Central memory CD8-positive, alpha-beta T cell (primary cell): ENCODE measurements at regions not wholly inside any gene's neighbourhood (a gene's known extent, or its start where the extent isn't known, plus 50 kb on each side); places are given as distances from the start of the nearest gene placed in this dataset.

Experiments used
- ATAC-seq: fragments of 150-1000 bp; cut with Tn5 transposase; replicated peaks from 2 replicates; pipeline ENCODE4 v1.10.0; 2022; ENCODE audit warnings: mild to moderate bottlenecking, moderate FRiP score, moderate number of reproducible peaks; ENCODE audit not compliant: poor library complexity, severe bottlenecking; ENCODE audit errors: extremely low read depth
- DNase-seq, 2 donors: peaks; one replicate each; pipeline ENCODE4 v3.0.0; 2021; ENCODE audit warnings: low spot score in 2 of 2
- H3K27ac Mint-ChIP-seq: one replicate; pipeline ENCODE4 v1.8.0; 2022; ENCODE audit warnings: low read depth, mild to moderate bottlenecking, moderate library complexity, mixed read lengths
- H3K27me3 Mint-ChIP-seq: one replicate; pipeline ENCODE4 v1.8.0; 2022; ENCODE audit warnings: mixed read lengths
- H3K36me3 Mint-ChIP-seq: one replicate; pipeline ENCODE4 v1.8.0; 2022; ENCODE audit warnings: mild to moderate bottlenecking, moderate library complexity, mixed read lengths; ENCODE audit not compliant: insufficient read depth
- H3K4me1 Mint-ChIP-seq: one replicate; pipeline ENCODE4 v1.8.0; 2022; ENCODE audit warnings: mixed read lengths
- H3K4me3 Mint-ChIP-seq: one replicate; pipeline ENCODE4 v1.8.0; 2022; ENCODE audit warnings: mild to moderate bottlenecking, moderate library complexity, mixed read lengths
- H3K9me3 Mint-ChIP-seq: one replicate; pipeline ENCODE4 v1.8.0; 2022; ENCODE audit warnings: mixed read lengths

DNA sequence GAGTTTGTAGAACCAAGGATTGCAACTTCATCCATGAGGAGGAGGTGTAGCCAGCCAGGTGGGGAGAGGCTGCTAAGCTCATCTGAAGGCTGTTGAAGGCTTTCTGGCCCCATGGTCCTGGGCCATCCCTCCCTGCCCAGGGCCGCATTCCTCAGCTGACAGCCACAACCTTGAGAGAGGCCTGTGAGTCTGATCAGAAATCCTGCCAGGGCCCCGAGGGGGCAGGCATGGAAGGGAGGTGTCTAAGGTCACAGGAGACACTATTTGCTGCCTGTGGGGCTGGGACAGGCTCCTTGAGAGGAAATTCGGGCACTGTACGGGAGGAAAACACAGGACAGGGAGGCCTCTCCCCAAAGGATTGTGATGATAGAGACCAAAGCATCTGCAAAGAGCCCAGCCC lies 88.1 kb upstream of the IGLL5 start:
- no peaks in the 10 kb centered on the region for H3K27me3 Mint-ChIP-seq
- no peak overlapping the region for H3K4me3 Mint-ChIP-seq
- no peaks in the 10 kb centered on the region for H3K36me3 Mint-ChIP-seq
- H3K4me1 Mint-ChIP-seq: peaks cover 61% of the 10 kb centered on the region
- H3K27ac Mint-ChIP-seq: no peak overlapping the region
- DNase-seq (no peak), ATAC-seq (no peak)
- no peaks in the 10 kb centered on the region for H3K9me3 Mint-ChIP-seq

DNA sequence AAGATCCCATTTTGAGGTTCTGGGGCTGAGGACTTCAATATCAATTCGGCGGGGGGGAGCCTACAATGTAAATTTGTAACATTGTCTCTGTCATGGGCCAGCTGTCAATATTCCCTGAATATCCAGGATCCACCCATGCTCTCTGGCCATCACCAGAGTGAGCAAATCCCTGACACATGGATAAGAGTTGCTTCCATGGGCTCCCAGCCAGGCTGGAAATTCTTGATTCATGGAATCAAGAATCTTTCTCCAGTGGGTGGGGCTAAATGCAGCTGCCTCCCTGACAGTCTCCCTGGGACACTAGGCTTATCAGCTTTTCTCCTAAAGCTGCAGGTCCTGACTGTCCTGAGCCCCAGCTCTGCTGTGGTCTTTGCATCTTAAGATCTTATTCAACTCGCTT lies 86.9 kb upstream of the IGLL5 start:
- H3K27me3 Mint-ChIP-seq: no peaks in the 10 kb centered on the region
- no peak for ATAC-seq
- H3K9me3 Mint-ChIP-seq: no peaks in the 10 kb centered on the region
- H3K36me3 Mint-ChIP-seq: peaks cover 1% of the 10 kb centered on the region
- no peak overlapping the region for H3K4me3 Mint-ChIP-seq
- DNase-seq: no peak
- H3K27ac Mint-ChIP-seq: peak overlapping the region; percentile 71
- H3K4me1 Mint-ChIP-seq: peaks cover 71% of the 10 kb centered on the region

DNA sequence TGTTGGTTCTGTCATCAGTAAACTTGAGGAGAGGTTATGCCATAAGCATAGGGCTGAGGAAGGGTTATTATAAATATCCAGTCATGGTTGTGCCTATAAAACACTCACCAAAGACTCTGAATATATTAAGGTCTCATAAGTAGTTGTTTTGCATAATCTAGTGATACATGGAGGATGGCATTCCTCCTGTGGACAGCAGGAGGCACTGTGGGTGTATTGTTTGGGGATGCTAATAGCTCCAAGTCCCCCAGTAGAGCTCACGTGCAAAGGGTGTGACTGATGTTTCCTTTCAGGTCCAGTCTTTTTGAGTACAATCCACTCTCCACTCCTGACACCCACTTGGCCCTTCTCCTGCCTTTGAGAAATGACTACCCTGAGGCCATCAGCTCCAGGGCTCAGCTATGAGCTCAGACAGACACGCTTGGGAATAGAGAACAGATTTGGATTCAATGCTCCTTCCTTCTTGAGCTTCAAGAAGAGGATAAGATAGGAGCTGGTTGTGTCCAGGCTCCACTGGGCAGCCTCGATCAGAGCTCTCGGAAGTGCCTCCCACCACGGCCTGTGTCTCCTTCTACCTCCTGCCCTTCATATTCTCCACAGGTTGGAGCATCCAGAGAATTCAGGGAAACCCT lies 85.2 kb upstream of the IGLL5 start:
- peak; percentile 62 for ATAC-seq
- Mint-ChIP-seq H3K27me3 (no peaks in the 10 kb centered on the region), H3K4me3 (no peak overlapping the region), H3K9me3 (no peaks in the 10 kb centered on the region), H3K27ac (peak overlapping the region; percentile 71), H3K36me3 (peaks cover 1% of the 10 kb centered on the region), H3K4me1 (peaks cover 73% of the 10 kb centered on the region)
- DNase-seq: peak in 1 of 2 donors; percentile 47

DNA sequence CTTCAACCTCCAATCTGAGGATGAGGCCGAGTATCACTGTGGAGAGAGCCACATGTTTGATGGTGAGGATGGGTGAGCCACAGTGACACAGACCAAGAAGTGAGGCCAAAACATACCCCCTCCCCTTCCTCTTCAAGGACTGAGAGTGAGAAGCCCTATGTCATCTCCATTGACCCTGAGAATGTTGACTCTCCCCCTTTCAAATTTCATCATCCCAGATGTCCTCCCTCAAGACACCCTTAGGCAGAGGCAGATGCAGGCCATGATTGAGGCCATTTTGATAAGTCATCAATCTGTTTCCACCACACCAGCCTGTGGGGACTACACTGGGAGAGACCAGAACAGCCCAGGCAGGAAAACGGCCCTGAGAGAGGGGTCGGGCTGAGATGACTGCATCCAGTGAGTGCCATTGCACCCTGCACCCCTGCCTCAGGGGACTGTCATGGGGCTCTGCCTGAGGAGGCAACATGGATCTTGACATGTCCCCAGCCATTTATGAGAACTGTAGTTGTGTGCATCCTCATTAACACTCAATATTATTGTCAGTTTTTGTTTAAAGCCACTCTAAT lies 84.2 kb upstream of the IGLL5 start:
- H3K27me3 Mint-ChIP-seq: no peaks in the 10 kb centered on the region

DNA sequence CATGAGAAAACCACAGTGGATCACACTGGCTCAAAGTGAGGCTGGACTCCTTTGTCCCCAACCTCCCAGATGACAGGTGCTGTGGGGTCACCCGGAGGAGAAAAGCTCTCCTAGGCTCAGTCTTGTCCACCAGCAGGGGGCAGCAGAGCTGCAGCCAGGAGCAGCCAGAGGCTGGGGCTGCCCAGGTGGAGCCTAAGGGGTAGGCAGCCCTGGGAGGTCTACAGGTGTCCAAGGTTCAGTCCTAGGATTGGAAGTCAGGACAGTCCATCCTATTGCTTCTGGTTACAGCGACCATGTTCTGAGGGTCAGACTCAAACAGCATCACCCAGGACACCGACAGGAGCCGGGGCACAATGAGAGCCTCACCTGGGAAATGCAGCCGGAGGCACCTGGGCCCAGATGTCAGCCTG lies 77.6 kb upstream of the IGLL5 start:
- Mint-ChIP-seq H3K4me1 (peaks cover 76% of the 10 kb centered on the region), H3K4me3 (peak overlapping the region; percentile 45), H3K27me3 (no peaks in the 10 kb centered on the region)

More for the DNA sequence above, 84.2 kb upstream of the IGLL5 start:
- no peak overlapping the region for H3K4me3 Mint-ChIP-seq
- ATAC-seq: no peak
- peaks cover 69% of the 10 kb centered on the region for H3K4me1 Mint-ChIP-seq
- no peak overlapping the region for H3K27ac Mint-ChIP-seq
- no peaks in the 10 kb centered on the region for H3K9me3 Mint-ChIP-seq
- no peak for DNase-seq
- H3K36me3 Mint-ChIP-seq: peaks cover 1% of the 10 kb centered on the region

DNA sequence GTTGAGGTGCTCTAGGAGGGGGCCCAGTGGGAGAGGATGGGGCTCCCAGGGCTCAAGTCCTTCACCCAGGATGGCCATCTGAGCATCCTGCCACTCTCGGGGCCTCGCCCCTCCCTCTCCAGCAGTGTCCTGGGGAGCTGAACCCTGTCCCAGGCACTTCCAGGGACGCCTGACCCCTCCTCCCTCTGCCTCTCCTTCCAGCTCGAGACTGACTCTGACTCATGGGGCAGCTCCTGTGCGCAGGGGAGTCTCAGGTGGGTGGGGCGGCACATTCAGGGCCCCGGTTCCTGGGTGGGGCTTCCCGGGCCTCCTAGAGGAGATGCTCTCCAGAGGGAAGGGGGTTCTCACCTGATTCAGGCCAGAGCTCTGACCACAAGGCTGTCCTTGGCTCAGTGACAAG lies 77.1 kb upstream of the IGLL5 start:
- ATAC-seq (no peak), DNase-seq (no peak)
- no peaks in the 10 kb centered on the region for H3K9me3 Mint-ChIP-seq
- H3K27ac Mint-ChIP-seq: peak overlapping the region; percentile 71
- H3K4me1 Mint-ChIP-seq: peaks cover 76% of the 10 kb centered on the region
- peak overlapping the region; percentile 45 for H3K4me3 Mint-ChIP-seq
- H3K36me3 Mint-ChIP-seq: peaks cover 4% of the 10 kb centered on the region
- H3K27me3 Mint-ChIP-seq: no peaks in the 10 kb centered on the region

More for the DNA sequence above, 77.6 kb upstream of the IGLL5 start:
- ATAC-seq (peak; percentile 81), DNase-seq (peak in 1 of 2 donors; percentile 42)
- H3K27ac Mint-ChIP-seq: peak overlapping the region; percentile 44
- no peaks in the 10 kb centered on the region for H3K9me3 Mint-ChIP-seq
- H3K36me3 Mint-ChIP-seq: peaks cover 4% of the 10 kb centered on the region

DNA sequence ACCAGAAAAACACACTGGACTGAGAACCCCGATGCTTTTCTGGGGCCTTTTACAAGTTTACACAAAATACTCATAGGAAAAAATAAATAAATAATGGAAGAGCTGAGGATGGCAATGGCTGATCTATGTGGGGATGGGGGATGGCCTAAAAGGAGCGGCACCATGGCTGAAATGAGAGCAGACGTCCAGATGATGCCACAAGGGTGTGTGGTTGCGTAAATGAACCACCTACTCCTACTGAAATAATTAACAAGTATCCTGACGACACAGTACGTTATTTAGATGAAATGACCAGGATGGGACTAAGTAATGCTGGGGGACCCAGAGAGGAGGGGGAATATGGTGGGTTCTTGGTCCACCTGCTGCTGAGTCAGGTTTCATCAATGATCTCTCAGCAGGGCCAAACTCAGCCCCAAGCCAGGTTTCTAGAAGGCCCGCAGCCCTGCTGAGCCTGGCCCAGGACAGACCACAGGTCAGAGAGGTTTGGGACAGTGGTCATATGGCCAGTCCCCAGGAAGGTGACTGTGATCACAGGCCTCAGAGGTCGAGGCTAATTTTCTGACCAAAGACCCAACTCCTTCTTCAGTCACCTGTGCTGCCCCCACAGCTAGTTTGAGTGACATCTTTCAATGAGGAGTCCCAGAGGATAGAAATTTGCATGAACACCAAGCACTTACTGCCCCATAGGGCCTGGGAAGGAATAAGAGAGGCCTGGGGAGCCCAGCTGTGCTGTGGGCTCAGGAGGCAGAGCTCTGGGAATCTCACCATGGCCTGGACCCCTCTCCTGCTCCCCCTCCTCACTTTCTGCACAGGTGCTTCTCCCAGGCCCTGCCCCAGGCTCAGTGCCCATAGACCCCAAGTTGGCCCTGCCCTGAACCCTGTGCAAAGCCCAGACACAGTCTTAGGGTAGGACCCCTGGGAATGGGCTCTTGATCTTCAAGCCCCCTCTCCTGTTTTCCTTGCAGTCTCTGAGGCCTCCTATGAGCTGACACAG lies 76.3 kb upstream of the IGLL5 start:
- DNase-seq: no peak
- no peak overlapping the region for H3K4me3 Mint-ChIP-seq
- H3K27me3 Mint-ChIP-seq: no peaks in the 10 kb centered on the region
- peaks cover 3% of the 10 kb centered on the region for H3K36me3 Mint-ChIP-seq
- ATAC-seq: no peak
- H3K27ac Mint-ChIP-seq: peak overlapping the region; percentile 71
- peaks cover 83% of the 10 kb centered on the region for H3K4me1 Mint-ChIP-seq
- H3K9me3 Mint-ChIP-seq: no peaks in the 10 kb centered on the region

DNA sequence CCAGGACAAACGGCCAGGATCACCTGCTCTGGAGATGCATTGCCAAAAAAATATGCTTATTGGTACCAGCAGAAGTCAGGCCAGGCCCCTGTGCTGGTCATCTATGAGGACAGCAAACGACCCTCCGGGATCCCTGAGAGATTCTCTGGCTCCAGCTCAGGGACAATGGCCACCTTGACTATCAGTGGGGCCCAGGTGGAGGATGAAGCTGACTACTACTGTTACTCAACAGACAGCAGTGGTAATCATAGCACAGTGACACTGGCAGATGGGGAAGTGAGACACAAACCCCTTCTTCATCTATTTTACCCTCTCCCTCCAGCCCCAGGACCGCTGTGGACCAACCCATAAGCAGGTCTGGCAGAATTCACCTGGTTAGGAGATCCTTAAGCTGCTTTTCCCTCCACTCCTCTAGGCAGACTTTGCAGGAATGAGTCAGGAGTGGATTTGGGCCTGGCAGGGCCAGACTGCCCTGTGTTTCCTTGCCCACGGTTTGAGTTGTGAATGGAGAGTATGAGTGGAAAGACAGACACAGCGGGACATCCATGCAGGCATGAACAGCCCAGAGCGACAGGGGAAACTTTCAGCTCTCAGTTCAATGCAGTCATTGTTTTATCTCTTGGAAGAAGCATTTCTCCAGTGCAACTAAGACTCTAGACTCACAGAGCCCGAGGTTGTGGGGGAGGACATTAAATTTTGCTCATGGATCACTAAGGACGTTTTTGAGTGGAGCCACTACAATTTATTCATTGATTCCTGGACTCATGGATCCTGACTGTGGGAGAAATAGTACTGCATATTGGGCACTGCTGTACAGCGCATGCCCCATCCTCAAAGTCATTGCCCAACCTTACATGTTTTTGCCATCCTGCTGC lies 75.3 kb upstream of the IGLL5 start:
- no peaks in the 10 kb centered on the region for H3K27me3 Mint-ChIP-seq
- H3K27ac Mint-ChIP-seq: peak overlapping the region; percentile 41

DNA sequence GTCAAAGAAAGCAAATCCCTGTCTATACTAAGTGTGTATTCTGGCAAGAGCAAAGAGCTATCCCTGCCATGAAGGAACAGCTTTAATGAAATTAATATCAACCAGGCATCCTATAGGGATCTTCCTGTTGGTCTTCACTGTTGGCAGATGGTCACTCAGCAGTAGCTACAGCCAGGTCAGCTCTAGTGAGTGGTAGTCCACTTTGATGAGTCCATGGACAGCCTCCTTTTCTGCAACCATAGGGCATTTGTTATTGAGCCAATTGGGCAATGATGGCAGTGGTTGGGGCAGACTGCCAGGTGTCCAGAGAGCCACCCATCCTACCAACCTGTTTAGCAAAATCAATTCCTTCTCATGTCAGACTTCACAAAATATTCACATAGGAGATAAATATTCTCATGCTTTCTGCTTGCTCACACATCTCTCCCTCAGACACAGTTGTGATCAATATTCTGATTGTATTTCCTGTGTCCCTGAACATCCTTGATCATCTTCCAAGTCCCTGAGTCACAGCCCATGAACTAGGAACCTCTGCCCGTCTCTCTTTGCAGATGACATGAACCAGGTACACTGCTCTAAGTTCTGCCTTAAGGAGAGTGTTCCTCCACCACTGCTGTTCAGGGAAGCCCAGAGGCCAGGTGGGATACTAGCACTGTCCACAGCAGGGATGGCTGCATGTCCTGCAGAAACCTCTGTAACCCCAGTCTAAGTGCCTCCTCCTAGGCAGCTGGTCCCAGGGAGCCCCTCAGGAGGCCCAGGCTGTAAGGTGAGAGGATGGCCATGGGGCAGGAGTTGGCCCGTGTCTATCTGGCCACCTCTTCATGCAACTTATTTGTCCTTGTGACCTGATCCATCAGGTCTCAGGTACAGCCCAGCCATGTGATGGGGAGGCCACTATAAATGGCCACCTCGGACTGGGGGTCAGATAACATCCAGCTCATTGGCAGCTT lies 74.2 kb upstream of the IGLL5 start:
- no peak for ATAC-seq
- Mint-ChIP-seq H3K4me3 (no peak overlapping the region), H3K36me3 (peaks cover 3% of the 10 kb centered on the region), H3K4me1 (peaks cover 90% of the 10 kb centered on the region), H3K27ac (no peak overlapping the region), H3K9me3 (no peaks in the 10 kb centered on the region), H3K27me3 (no peaks in the 10 kb centered on the region)
- no peak for DNase-seq

More for the DNA sequence above, 75.3 kb upstream of the IGLL5 start:
- no peak for DNase-seq
- Mint-ChIP-seq H3K9me3 (no peaks in the 10 kb centered on the region), H3K4me3 (no peak overlapping the region), H3K4me1 (peaks cover 86% of the 10 kb centered on the region), H3K36me3 (peaks cover 3% of the 10 kb centered on the region)
- no peak for ATAC-seq

DNA sequence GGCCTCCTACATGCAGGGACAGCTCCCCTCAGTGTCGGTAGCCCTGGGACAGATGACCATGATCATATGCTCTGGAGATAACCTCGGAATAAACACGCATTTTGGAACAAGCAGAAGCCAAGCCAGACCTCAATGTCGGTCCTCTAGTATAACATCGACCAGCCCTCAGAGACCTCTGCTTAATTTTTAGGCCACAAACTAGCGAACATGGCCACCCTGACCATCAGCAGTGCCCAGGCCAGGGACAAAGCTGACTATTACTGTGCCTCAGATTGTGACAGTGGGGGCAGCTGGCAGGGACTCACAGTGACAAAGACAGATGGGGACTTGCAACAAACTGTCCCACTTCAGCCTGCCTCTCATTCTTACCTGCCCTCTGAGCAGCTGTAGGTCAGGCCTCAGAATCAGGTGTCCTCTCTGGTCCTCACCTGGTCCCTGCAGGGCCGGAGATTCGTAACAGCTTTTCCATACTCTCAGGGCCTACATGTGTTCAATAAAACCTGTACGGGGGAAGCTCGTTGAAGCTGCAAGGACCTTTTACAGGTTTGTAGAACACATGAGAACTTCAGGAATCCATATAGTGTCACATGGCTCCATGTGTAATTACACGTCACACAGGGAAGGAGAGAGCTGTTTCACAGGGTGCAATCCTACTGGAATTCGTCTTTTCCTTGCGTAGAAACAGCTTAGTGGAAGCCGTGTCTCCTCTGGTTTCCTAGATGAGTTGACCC lies 72.8 kb upstream of the IGLL5 start:
- peak overlapping the region; percentile 82 for H3K27ac Mint-ChIP-seq
- peaks cover 3% of the 10 kb centered on the region for H3K36me3 Mint-ChIP-seq
- H3K4me3 Mint-ChIP-seq: no peak overlapping the region
- no peak for ATAC-seq
- H3K27me3 Mint-ChIP-seq: no peaks in the 10 kb centered on the region
- peaks cover 90% of the 10 kb centered on the region for H3K4me1 Mint-ChIP-seq
- no peaks in the 10 kb centered on the region for H3K9me3 Mint-ChIP-seq
- DNase-seq: no peak
